ENCODE measurements at regions not wholly inside any gene's neighbourhood (a gene's known extent, or its start where the extent isn't known, plus 50 kb on each side); places are given as distances from the start of the nearest gene placed in this dataset.

DNA sequence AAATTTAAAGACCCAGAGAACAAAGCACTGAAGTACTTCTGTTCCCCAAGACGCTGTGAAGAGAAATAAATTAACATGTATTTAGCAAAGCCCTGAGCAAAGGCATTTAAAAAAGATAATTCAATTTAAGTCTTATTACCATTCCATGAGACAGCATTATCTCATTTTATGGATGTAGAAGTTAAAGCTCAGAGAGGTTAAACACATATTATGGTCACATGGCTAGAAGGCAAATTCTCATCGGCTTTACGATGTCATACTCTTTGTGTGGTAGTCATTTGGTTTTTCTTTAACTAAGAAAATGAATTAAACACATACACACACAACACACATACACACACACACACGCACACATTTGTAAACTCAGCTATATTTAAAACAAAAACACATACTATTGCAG, 262.7 kb downstream of the HS3ST1 start:
- Mint-ChIP-seq H3K9me3 (peaks cover 7% of the 10 kb centered on the region), H3K4me3 (no peak overlapping the region), H3K27me3 (no peaks in the 10 kb centered on the region), H3K27ac (ENCODE audit: low read depth) (no peak overlapping the region), H3K36me3 (ENCODE audit: insufficient read depth) (peaks cover 1% of the 10 kb centered on the region), H3K4me1 (no peaks in the 10 kb centered on the region)
- DNase-seq (ENCODE audit: low spot score in 2 of 2) (no peak), ATAC-seq (replicated peaks; ENCODE audit: extremely low read depth, poor library complexity, severe bottlenecking) (no peak)

DNA sequence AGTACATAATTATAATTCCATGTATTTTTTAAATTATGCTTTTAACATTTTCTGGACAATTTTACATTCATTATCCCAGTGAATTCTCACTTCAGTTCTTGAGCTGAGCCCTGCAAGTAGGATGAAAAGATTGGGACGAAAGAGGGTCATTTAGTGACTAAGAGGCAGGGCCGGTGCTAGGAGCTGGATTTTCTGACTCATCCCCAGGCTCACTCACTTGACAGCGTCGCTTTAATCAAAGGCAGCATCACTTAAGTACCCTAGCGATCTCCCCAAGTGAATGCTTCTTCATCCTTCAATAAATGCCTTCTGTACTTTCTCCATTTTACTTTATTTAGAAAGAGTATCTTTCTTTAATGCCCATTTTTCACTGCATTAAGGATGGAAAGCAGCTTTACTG, 263.6 kb downstream of the HS3ST1 start:
- ATAC-seq (replicated peaks; ENCODE audit: extremely low read depth, poor library complexity, severe bottlenecking), result no peak
- H3K27ac Mint-ChIP-seq (ENCODE audit: low read depth), result no peak overlapping the region
- no peaks in the 10 kb centered on the region for H3K27me3 Mint-ChIP-seq
- H3K4me1 Mint-ChIP-seq, result no peaks in the 10 kb centered on the region
- DNase-seq (ENCODE audit: low spot score in 2 of 2), result no peak
- peaks cover 1% of the 10 kb centered on the region for H3K36me3 Mint-ChIP-seq (ENCODE audit: insufficient read depth)
- no peak overlapping the region for H3K4me3 Mint-ChIP-seq
- peaks cover 7% of the 10 kb centered on the region for H3K9me3 Mint-ChIP-seq

- no peak for ATAC-seq (replicated peaks; ENCODE audit: extremely low read depth, poor library complexity, severe bottlenecking)
- Mint-ChIP-seq H3K4me3 (no peak overlapping the region), H3K4me1 (no peaks in the 10 kb centered on the region), H3K27me3 (no peaks in the 10 kb centered on the region), H3K36me3 (ENCODE audit: insufficient read depth) (peaks cover 1% of the 10 kb centered on the region), H3K9me3 (peaks cover 12% of the 10 kb centered on the region), H3K27ac (ENCODE audit: low read depth) (no peak overlapping the region)
- no peak for DNase-seq (ENCODE audit: low spot score in 2 of 2)
These were observed 268.4 kb downstream of the HS3ST1 start for GRCh38 chr4:11160288-11160687.

- peaks cover 1% of the 10 kb centered on the region for H3K36me3 Mint-ChIP-seq (ENCODE audit: insufficient read depth)
- no peaks in the 10 kb centered on the region for H3K4me1 Mint-ChIP-seq
- H3K27me3 Mint-ChIP-seq, result no peaks in the 10 kb centered on the region
- ATAC-seq (replicated peaks; ENCODE audit: extremely low read depth, poor library complexity, severe bottlenecking), result no peak
- no peak overlapping the region for H3K27ac Mint-ChIP-seq (ENCODE audit: low read depth)
- H3K4me3 Mint-ChIP-seq, result no peak overlapping the region
- DNase-seq (ENCODE audit: low spot score in 2 of 2), result no peak
- peaks cover 12% of the 10 kb centered on the region for H3K9me3 Mint-ChIP-seq
These were observed 269.7 kb downstream of the HS3ST1 start for GRCh38 chr4:11158971-11159370.

- ATAC-seq (replicated peaks; ENCODE audit: extremely low read depth, poor library complexity, severe bottlenecking) (no peak), DNase-seq (ENCODE audit: low spot score in 2 of 2) (no peak)
- Mint-ChIP-seq H3K4me1 (no peaks in the 10 kb centered on the region), H3K36me3 (ENCODE audit: insufficient read depth) (no peaks in the 10 kb centered on the region), H3K27me3 (no peaks in the 10 kb centered on the region), H3K27ac (ENCODE audit: low read depth) (no peak overlapping the region), H3K9me3 (peaks cover 16% of the 10 kb centered on the region), H3K4me3 (no peak overlapping the region)
These were observed 273.4 kb downstream of the HS3ST1 start for GRCh38 chr4:11155208-11155867.

GRCh38 chr4:11153171-11153750, 275.4 kb downstream of the HS3ST1 start:
- Mint-ChIP-seq H3K27ac (ENCODE audit: low read depth) (no peak overlapping the region), H3K36me3 (ENCODE audit: insufficient read depth) (no peaks in the 10 kb centered on the region)
- no peak for ATAC-seq (replicated peaks; ENCODE audit: extremely low read depth, poor library complexity, severe bottlenecking)

GRCh38 chr4:11152684-11153083, 276.0 kb downstream of the HS3ST1 start:
- Mint-ChIP-seq H3K27ac (ENCODE audit: low read depth) (no peak overlapping the region), H3K4me3 (no peak overlapping the region), H3K9me3 (peaks cover 16% of the 10 kb centered on the region), H3K4me1 (no peaks in the 10 kb centered on the region), H3K36me3 (ENCODE audit: insufficient read depth) (no peaks in the 10 kb centered on the region), H3K27me3 (no peaks in the 10 kb centered on the region)
- DNase-seq (ENCODE audit: low spot score in 2 of 2) (no peak), ATAC-seq (replicated peaks; ENCODE audit: extremely low read depth, poor library complexity, severe bottlenecking) (no peak)

More at GRCh38 chr4:11153171-11153750, 275.4 kb downstream of the HS3ST1 start:
- DNase-seq (ENCODE audit: low spot score in 2 of 2), result no peak
- H3K27me3 Mint-ChIP-seq, result no peaks in the 10 kb centered on the region
- H3K4me3 Mint-ChIP-seq, result no peak overlapping the region
- no peaks in the 10 kb centered on the region for H3K4me1 Mint-ChIP-seq
- H3K9me3 Mint-ChIP-seq, result peaks cover 16% of the 10 kb centered on the region

- Mint-ChIP-seq H3K9me3 (peaks cover 16% of the 10 kb centered on the region), H3K4me3 (no peak overlapping the region), H3K36me3 (ENCODE audit: insufficient read depth) (no peaks in the 10 kb centered on the region), H3K27me3 (no peaks in the 10 kb centered on the region), H3K27ac (ENCODE audit: low read depth) (no peak overlapping the region), H3K4me1 (no peaks in the 10 kb centered on the region)
- DNase-seq (ENCODE audit: low spot score in 2 of 2), result no peak
- no peak for ATAC-seq (replicated peaks; ENCODE audit: extremely low read depth, poor library complexity, severe bottlenecking)
These were observed 277.2 kb downstream of the HS3ST1 start for GRCh38 chr4:11151500-11151899.

DNA sequence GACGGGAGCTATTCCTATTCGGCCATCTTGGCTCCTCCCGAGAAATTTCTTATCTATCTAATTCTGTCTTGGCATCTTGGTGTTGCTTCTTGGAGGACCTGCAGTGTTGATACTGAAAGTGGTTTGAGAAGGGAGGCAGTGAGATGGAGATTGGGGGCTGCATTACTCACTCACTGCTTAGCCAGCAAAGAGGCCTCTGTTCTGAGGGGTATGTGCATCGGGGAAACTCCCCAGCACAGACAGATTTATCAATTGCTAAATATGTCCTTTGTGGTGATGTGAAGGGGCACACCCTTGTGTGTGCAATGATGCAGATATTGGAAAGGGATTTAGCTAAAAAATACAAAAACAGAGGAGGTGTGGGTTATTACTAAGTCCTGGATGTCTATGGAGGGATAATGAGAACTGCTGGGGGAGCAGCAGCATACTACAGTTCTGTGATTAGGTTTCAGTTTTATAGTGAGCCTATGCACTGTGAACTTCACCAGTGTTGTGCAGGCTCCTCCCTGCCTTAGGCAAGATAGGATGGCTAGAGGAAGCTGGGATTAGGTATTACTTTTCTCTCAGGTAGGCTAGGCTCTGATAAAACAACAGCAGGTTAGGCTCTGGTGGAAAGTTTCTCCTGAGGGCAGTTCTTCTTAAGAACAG, 279.0 kb downstream of the HS3ST1 start:
- H3K4me1 Mint-ChIP-seq, result no peaks in the 10 kb centered on the region
- H3K4me3 Mint-ChIP-seq, result no peak overlapping the region
- H3K9me3 Mint-ChIP-seq, result peaks cover 11% of the 10 kb centered on the region
- H3K36me3 Mint-ChIP-seq (ENCODE audit: insufficient read depth), result no peaks in the 10 kb centered on the region
- ATAC-seq (replicated peaks; ENCODE audit: extremely low read depth, poor library complexity, severe bottlenecking) (no peak), DNase-seq (ENCODE audit: low spot score in 2 of 2) (no peak)
- H3K27me3 Mint-ChIP-seq, result no peaks in the 10 kb centered on the region
- no peak overlapping the region for H3K27ac Mint-ChIP-seq (ENCODE audit: low read depth)

DNA sequence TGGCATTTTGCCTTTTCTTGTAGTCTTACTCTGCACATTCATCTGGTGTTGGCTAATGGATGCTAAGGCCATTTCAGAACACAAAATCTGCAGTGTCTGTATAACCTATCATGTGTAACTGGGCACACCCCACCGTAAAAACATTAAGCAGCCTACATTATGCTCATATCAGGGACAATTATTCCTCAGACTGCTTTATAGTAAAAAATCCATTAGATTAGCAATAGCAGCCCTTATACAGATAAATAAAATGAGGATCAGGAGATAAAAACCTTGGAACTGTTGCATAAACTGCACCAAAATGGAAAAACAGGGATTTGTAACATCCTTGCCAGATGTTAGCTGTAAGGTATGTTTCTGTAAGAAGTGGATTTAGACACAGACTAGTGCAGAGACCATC, 288.8 kb downstream of the HS3ST1 start:
- no peaks in the 10 kb centered on the region for H3K4me1 Mint-ChIP-seq
- ATAC-seq (replicated peaks; ENCODE audit: extremely low read depth, poor library complexity, severe bottlenecking), result no peak
- DNase-seq (ENCODE audit: low spot score in 2 of 2), result no peak
- no peak overlapping the region for H3K4me3 Mint-ChIP-seq
- no peak overlapping the region for H3K27ac Mint-ChIP-seq (ENCODE audit: low read depth)
- H3K9me3 Mint-ChIP-seq, result peaks cover 9% of the 10 kb centered on the region
- no peaks in the 10 kb centered on the region for H3K27me3 Mint-ChIP-seq
- no peaks in the 10 kb centered on the region for H3K36me3 Mint-ChIP-seq (ENCODE audit: insufficient read depth)

- Mint-ChIP-seq H3K27ac (ENCODE audit: low read depth) (no peak overlapping the region), H3K4me3 (no peak overlapping the region), H3K27me3 (no peaks in the 10 kb centered on the region), H3K36me3 (ENCODE audit: insufficient read depth) (no peaks in the 10 kb centered on the region), H3K4me1 (no peaks in the 10 kb centered on the region), H3K9me3 (peaks cover 9% of the 10 kb centered on the region)
- no peak for ATAC-seq (replicated peaks; ENCODE audit: extremely low read depth, poor library complexity, severe bottlenecking)
- DNase-seq (ENCODE audit: low spot score in 2 of 2), result no peak
These were observed 289.7 kb downstream of the HS3ST1 start for GRCh38 chr4:11138964-11139363.

GRCh38 chr4:11134705-11135104, 294.0 kb downstream of the HS3ST1 start:
- Mint-ChIP-seq H3K27ac (ENCODE audit: low read depth) (no peak overlapping the region), H3K27me3 (no peaks in the 10 kb centered on the region), H3K4me3 (no peak overlapping the region), H3K4me1 (no peaks in the 10 kb centered on the region), H3K9me3 (peaks cover 4% of the 10 kb centered on the region), H3K36me3 (ENCODE audit: insufficient read depth) (no peaks in the 10 kb centered on the region)
- DNase-seq (ENCODE audit: low spot score in 2 of 2), result no peak
- ATAC-seq (replicated peaks; ENCODE audit: extremely low read depth, poor library complexity, severe bottlenecking), result no peak

- H3K36me3 Mint-ChIP-seq (ENCODE audit: insufficient read depth), result no peaks in the 10 kb centered on the region
- DNase-seq (ENCODE audit: low spot score in 2 of 2) (no peak), ATAC-seq (replicated peaks; ENCODE audit: extremely low read depth, poor library complexity, severe bottlenecking) (no peak)
- H3K27me3 Mint-ChIP-seq, result no peaks in the 10 kb centered on the region
- no peak overlapping the region for H3K27ac Mint-ChIP-seq (ENCODE audit: low read depth)
- no peaks in the 10 kb centered on the region for H3K4me1 Mint-ChIP-seq
- H3K9me3 Mint-ChIP-seq, result peaks cover 4% of the 10 kb centered on the region
- H3K4me3 Mint-ChIP-seq, result no peak overlapping the region
These were observed 294.8 kb downstream of the HS3ST1 start for GRCh38 chr4:11133868-11134267.

All from central memory CD8-positive, alpha-beta T cell (primary cell).